ENCODE measurements at regions not wholly inside any gene's neighbourhood (a gene's known extent, or its start where the extent isn't known, plus 50 kb on each side); places are given as distances from the start of the nearest gene placed in this dataset.

DNA sequence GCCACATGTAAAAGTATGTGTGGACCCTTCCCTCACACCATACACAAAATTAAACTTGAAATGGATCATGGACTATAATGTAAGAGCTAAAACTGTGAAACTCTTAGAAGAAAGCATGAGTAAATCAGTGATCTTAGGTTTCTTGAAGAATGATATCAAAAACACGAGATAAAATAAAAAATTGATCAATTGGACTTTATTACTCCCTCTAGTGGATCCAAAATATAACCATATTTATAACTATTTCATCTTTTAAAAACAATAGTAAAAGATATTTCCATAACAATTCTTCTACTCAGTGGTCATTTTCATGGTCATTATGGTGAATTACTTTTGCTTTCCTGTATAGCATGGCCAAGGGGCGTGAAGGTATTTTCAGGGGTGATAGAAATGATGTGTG lies 174.6 kb upstream of the LSM14A start:
- no peaks in the 10 kb centered on the region for H3K36me3 Mint-ChIP-seq (ENCODE audit: insufficient read depth)
- TF ChIP-seq CTCF (IDR thresholded peaks at IDR 0.05; ENCODE audit: unreplicated experiment) = peak; percentile 11
- no peak for DNase-seq (ENCODE audit: low spot score, unreplicated experiment)
- peaks cover 10% of the 10 kb centered on the region for H3K9me3 Mint-ChIP-seq (ENCODE audit: low read depth)
- H3K4me3 Mint-ChIP-seq (ENCODE audit: low read depth) = no peak overlapping the region
- H3K27ac Mint-ChIP-seq = no peak overlapping the region
- no peaks in the 10 kb centered on the region for H3K27me3 Mint-ChIP-seq
- no peaks in the 10 kb centered on the region for H3K4me1 Mint-ChIP-seq (ENCODE audit: low read depth)

GRCh38 chr19:33998302-33998701 lies 174.0 kb upstream of the LSM14A start:
- no peak overlapping the region for H3K27ac Mint-ChIP-seq
- no peaks in the 10 kb centered on the region for H3K36me3 Mint-ChIP-seq (ENCODE audit: insufficient read depth)
- H3K4me1 Mint-ChIP-seq (ENCODE audit: low read depth) = no peaks in the 10 kb centered on the region
- no peak overlapping the region for H3K4me3 Mint-ChIP-seq (ENCODE audit: low read depth)
- no peak for DNase-seq (ENCODE audit: low spot score, unreplicated experiment)
- peaks cover under 1% of the 10 kb centered on the region for H3K27me3 Mint-ChIP-seq
- H3K9me3 Mint-ChIP-seq (ENCODE audit: low read depth) = peaks cover 7% of the 10 kb centered on the region
- no peak for TF ChIP-seq CTCF (IDR thresholded peaks at IDR 0.05; ENCODE audit: unreplicated experiment)

DNA sequence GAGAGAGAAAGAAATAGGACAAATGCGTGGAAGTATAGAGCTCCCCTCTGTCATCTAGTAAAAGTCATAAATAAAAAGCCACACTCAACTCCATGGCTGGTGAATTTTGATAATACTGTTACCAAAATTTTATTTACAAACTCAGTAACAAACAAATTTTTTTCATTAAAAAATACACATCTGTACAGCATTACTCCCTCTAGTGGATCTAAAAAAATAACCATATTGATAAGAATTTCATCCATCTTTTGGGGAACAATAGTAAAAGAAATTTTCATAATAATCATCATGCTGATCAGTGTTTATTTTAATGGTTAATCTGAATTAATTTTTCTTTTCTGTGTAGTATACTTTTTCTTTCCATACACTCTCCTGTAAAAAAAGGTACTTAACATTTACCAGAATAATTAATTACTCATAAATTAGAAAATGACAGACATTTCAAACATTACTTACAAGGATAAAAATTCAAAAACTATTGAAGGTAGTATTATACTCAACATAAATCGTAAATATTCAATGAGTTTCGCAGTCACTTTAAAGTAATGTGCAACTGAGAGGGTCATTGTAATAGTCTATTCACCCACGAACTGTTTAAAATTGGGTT lies 173.5 kb upstream of the LSM14A start:
- H3K36me3 Mint-ChIP-seq (ENCODE audit: insufficient read depth) = no peaks in the 10 kb centered on the region
- no peak overlapping the region for H3K27ac Mint-ChIP-seq
- no peaks in the 10 kb centered on the region for H3K4me1 Mint-ChIP-seq (ENCODE audit: low read depth)
- TF ChIP-seq CTCF (IDR thresholded peaks at IDR 0.05; ENCODE audit: unreplicated experiment) = peak; percentile 37
- H3K9me3 Mint-ChIP-seq (ENCODE audit: low read depth) = peaks cover 6% of the 10 kb centered on the region
- peaks cover 4% of the 10 kb centered on the region for H3K27me3 Mint-ChIP-seq
- no peak overlapping the region for H3K4me3 Mint-ChIP-seq (ENCODE audit: low read depth)
- DNase-seq (ENCODE audit: low spot score, unreplicated experiment) = no peak

DNA sequence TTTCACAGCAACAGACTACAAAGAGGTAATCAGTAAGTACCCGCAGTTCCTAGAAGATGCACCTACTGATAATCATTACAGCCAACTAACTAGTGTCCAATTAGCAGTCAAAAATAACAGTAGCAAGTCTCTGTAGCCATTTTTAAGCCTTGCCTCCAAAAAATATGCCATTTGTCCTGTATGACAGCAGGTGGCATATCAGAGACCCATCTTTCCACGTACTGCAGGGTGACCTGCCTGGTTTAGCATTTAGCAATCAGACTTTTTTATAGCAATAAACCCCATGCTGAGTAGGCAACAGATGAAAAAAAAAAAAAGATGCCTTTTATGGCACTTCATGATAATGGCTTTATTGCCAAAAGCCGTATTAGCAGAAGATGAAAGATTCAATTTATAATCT lies 155.3 kb upstream of the LSM14A start:
- Mint-ChIP-seq H3K27ac (no peak overlapping the region), H3K4me1 (ENCODE audit: low read depth) (peaks cover 5% of the 10 kb centered on the region), H3K4me3 (ENCODE audit: low read depth) (no peak overlapping the region), H3K36me3 (ENCODE audit: insufficient read depth) (no peaks in the 10 kb centered on the region), H3K9me3 (ENCODE audit: low read depth) (peaks cover 19% of the 10 kb centered on the region), H3K27me3 (peaks cover 21% of the 10 kb centered on the region)
- no peak for TF ChIP-seq CTCF (IDR thresholded peaks at IDR 0.05; ENCODE audit: unreplicated experiment)
- DNase-seq (ENCODE audit: low spot score, unreplicated experiment) = no peak

DNA sequence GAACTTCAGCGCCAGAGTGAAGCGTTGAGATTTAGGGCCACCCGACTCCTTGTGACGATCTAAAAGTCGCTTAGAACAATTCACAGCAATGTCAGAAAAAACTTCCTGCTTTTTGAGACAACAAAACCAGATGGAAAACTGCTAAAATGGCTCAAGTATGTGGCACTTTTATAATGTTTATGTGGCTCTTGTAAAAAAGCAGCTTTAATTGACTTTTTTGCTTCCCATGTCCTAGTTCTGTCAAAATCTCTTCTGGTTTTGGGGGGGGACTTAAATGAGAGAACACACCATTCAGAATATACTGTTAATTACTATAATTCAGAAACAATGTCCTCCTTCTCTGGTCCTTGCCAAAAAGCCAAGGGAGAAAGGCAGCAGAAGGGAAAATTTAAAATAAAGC lies 154.7 kb upstream of the LSM14A start:
- Mint-ChIP-seq H3K4me3 (ENCODE audit: low read depth) (no peak overlapping the region), H3K27me3 (peaks cover 22% of the 10 kb centered on the region), H3K27ac (no peak overlapping the region), H3K4me1 (ENCODE audit: low read depth) (peaks cover 5% of the 10 kb centered on the region), H3K9me3 (ENCODE audit: low read depth) (peaks cover 17% of the 10 kb centered on the region), H3K36me3 (ENCODE audit: insufficient read depth) (no peaks in the 10 kb centered on the region)
- no peak for TF ChIP-seq CTCF (IDR thresholded peaks at IDR 0.05; ENCODE audit: unreplicated experiment)
- no peak for DNase-seq (ENCODE audit: low spot score, unreplicated experiment)
